ENCODE measurements at regions not wholly inside any gene's neighbourhood (a gene's known extent, or its start where the extent isn't known, plus 50 kb on each side); places are given as distances from the start of the nearest gene placed in this dataset.
"Not testable (repeated sequence)": the region's sequence is repeated elsewhere in the genome, so short reads cannot be mapped to it uniquely, and the experiment has no call there.

DNA sequence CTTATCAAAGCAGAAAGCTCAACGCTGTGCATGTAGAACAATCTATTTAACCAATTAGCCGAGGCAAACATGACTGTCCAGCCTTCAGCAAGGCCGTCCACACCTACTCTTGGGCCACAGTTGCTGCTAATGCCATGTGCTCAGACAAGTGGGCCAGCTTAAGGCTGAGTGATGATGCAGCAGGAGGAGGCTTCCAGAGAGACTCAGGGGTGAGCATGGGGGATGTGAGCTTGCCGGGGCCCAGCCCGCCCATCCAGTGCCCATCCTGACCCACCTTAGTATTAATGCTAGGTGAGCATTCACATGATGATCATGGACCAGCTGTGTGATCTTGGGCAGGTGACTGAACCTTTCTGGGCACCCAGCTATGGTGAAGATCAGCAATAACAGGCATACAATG, 150.1 kb downstream of the TPRA1 start:
- DNase-seq (ENCODE audit: low spot score), result peak; percentile 40

DNA sequence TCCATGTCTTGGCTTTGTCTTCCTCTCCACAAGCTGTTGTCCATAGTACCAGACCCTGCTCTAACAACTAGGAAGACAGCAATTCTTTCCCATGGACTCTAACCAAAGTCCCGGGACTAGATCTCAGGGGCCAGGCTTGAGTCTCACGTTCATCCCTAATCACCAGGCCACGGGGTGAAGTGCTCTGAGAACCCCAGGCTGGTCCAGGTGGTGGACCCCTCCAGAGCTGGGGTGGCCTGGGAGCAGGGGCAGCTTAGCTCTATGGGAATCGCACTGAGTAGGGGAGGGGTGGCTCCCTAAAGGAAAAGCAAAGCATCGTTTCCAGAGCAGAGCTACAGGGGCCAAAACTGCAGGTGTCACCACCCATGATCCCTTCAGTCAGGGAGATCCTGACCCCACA, 150.9 kb downstream of the TPRA1 start:
- peak; percentile 33 for DNase-seq (ENCODE audit: low spot score)

DNA sequence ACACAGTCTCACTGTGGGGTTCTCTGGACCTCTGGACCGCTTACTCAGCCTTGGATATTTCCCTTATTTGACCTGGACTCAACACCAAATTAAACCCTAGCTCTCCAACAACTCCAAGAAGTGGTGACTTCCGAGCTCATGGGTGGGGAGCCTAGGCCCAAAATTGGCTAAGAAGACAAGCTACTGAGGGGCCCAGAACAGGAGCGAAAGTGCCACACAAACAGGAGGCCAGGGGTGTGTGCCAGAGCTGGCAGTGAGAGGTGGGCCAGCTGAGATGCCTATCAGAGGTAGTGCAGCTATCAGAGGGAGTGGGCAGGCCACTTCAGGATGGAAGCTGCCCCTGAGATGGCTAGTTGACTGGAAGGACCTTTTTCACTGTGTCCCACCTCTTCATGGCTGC, 151.1 kb upstream of the PRR20G start:
- DNase-seq (ENCODE audit: low spot score), result peak; percentile 26

DNA sequence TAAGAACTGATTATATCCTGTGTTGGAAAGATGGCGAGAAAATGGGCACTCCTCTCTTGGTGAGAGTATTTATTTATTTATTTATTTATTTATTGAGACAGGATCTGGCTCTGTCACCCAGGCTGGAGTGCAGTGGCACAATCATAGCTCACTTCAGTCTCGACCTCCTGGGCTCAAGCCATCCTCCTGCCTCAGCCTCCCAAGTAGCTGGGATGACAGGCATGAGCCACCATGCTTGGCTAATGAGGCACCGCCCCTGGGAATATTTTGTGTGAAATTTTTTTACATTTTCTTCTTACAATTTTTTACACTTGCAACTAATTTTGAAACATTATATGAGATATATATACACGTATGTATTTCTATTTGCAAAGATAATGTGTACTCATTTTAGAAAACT, 150.5 kb upstream of the PRR20G start:
- DNase-seq (ENCODE audit: low spot score), result no peak

DNA sequence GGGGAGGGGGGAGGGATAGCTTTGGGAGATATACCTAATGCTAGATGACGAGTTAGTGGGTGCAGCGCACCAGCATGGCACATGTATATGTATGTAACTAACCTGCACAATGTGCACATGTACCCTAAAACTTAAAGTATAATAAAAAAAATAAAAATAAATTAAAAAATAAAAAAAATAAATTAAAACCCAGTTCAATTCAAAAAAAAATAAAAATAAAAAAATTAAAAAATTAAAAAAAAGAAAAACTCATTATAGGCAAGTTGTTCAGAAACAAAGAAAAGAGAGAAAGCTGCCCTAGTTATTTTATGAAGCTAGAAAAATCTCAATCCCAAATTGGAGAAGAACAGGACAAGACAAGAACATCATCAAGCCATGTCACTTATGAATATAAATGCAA, 147.5 kb upstream of the PRR20G start:
- not testable (repeated sequence) for DNase-seq (ENCODE audit: low spot score)

DNA sequence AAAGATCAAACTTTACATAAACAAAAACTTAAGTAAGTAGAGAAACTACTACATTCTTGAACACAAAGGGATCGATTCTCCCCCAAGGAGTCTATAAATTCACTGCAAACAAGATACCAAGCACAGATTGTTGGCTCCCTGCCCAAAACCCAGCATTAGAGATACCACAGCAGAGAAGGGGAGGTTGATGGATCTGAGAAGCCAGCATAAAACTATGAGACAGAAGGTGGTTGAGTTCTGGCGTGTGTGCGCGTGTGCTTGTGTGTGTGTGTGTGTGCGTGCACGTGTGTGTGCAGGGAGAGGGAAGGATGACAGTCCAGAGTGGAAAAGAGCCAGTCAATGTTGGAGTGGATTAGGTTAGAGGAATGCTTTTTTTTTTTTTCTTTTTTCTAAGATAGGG, 143.2 kb upstream of the PRR20G start:
- peak; percentile 20 for DNase-seq (ENCODE audit: low spot score)

DNA sequence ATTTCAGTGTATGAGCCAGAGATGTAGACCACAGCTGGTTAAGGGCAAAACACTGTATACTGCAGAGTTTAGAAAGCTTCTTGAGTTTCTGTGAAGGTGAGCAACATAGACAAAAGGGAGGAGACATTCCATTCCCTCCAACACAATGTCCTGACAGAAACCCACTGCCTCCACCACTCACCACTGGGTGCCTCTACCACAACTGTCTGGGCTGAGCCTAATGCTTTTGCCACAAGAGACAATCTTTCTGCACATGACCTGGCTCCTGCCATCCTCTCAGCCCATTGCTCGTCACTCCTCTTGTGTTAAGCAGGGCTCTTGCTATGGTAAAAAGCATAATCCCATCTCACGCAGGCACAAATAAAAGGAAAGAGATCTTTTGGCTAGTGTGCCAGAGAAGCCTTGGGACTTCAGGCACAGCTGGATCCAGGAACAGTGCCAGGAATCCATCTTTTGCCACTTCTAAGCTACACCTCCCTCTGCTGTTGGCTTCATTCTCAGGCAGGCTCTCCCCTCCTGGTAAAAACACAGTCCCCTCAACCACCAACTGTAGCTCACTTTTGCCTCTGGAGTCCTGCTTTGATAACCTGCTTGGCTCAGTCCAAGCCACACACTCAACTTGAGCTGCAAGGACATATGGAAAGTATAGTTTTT, 140.6 kb upstream of the PRR20G start:
- DNase-seq (ENCODE audit: low spot score), result peak; percentile 34

DNA sequence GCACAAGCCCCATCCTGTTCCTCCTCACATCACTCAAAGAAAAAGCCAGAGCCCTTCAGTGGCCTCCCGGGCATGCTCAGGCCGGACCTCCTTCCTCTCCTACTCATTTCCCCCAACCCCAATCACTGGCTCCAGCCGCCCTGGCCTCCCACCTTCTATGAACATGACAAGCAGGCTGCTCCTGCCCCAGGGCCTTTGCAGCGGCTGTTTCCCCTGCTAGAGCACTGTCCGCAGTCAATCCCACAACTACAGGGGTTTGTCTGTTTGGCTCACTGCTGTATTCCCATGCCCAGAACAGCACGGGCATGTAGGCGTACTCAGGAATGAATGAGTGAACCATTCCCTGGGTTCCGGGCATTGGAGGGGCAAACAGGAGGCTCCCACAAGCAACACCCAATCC, 139.8 kb upstream of the PRR20G start:
- DNase-seq (ENCODE audit: low spot score), result peak; percentile 48

DNA sequence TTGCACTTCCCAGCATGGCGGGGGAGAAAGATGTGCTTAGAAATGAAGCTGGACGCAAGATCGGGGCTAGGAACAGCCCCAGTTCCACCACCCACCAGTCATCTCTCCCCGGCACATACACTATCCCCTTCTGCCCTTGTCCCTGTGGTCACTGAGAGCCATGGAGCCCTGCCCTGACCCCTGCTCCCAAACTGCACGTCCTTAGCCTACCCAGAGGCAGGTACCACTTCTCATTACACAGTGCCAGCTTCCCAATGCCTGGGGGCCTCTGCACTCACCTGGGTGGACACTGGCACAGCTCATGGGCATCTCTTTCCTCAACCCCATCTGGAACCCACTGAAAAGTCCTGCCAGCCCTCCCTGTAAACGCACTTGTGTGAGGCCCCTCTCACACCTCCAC, 139.3 kb upstream of the PRR20G start:
- DNase-seq (ENCODE audit: low spot score), result peak; percentile 54

DNA sequence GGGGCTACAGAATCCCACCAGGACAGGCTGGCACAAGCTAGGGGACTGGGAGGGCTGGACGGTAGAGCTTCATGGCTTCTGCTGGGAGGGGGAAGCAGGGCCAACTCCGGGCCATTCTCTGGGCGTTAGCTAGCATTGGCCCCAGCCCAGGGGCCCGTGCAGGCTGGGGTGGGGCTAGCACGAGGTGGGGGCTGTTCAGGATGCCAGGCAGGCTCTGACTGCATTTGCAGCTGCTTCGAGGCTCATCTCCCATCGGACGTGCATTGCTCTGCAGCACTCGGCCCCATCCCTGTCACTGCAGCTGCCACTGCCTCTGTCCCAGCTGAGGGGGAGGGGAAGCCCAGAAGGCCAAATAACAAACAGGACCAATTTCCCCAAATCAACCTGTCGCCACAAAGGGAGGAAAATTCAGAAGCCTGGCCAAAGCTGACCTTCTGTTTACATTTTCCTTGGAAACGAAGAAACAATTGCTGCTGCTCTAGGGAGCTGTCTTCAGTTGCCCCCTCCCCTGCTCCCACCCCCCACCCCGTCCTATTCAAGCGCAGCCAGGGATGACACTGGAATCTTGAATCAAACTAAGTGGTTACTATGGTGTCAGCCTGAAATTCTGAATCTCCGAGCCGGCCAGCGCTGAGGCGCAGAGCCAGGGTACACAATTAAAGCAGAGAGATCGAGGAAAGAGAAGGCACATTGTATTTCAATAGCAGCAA, 138.8 kb upstream of the PRR20G start:
- peak; percentile 76 for DNase-seq (ENCODE audit: low spot score)

DNA sequence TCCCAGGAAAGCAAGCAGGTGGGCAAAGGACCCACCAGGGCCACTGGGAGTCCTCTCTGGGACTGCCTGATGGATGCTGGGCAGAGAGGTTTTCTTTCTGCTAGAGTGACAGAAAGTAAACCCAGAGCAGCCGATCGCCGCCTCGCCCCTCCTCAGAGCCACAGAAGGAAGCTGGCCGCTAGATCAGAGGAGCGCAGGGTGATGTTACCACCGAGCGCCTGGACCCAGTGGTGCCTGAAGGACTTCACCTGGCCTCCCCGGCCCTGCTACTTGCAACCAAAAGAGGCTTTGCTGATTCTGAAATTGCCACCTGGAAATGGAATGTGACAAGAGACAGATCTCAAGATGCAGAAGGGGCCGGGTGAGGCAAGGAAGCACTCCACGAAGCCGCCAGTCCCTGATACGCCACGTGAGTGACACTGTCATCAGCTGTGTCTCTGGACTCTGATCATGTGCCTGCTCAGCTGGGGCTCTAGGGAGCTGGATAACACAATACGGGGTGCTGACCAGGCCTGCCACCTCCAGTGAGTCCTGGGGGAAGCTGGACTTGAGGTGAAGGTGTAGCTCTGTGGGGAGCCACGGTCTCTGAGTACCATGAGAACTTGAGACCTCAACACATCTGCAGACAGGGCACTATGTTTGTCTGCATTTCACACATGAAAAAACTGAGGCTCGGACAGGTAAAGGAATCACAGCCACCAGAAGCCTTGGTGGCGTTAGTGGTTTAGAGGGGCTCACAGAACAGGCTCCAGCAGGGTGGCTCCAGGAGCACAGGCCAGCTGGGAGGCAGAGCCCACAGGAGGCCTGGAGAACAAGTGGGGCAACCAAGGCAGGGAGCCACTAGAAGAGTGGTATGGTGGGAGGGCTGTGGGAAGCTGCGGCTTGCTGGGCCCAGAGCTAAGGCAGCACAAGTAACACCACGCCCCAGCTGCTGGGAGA, 137.9 kb upstream of the PRR20G start:
- peak; percentile 41 for DNase-seq (ENCODE audit: low spot score)

DNA sequence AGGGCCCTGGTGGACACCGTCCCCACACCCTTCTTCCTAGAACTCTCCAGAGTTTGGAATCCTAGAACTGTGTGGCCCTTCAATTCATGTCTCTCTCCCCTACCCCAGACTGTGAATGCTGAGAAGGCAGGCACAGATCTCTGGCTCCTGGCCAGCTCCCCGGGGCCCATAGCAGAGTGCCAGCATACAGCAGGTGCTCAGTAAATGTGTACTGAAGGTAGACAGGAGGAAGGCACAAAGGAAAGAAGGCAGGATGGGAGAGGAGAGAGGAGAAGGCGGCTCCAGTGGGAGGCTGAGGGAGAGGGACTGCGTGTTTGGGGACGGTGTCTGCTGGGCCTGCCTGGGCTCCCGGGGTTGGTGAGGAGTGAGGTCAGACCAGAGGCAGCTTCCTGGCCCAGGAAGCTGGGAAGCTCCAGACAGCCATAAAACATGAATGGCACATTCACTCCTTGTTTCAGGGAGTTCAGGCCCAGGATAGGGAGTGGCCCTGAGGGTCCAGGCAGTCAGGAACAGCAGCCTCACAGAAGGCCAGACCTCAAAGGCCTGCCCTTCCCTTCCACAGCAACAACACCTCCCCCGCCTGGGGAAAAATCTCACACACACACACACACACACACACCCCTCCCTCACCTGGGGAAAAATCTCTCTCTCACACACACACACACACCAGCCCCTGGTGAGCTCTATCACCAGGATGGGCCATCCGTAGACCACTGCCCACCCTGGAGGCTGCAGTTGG, 137.1 kb upstream of the PRR20G start:
- peak; percentile 28 for DNase-seq (ENCODE audit: low spot score)

DNA sequence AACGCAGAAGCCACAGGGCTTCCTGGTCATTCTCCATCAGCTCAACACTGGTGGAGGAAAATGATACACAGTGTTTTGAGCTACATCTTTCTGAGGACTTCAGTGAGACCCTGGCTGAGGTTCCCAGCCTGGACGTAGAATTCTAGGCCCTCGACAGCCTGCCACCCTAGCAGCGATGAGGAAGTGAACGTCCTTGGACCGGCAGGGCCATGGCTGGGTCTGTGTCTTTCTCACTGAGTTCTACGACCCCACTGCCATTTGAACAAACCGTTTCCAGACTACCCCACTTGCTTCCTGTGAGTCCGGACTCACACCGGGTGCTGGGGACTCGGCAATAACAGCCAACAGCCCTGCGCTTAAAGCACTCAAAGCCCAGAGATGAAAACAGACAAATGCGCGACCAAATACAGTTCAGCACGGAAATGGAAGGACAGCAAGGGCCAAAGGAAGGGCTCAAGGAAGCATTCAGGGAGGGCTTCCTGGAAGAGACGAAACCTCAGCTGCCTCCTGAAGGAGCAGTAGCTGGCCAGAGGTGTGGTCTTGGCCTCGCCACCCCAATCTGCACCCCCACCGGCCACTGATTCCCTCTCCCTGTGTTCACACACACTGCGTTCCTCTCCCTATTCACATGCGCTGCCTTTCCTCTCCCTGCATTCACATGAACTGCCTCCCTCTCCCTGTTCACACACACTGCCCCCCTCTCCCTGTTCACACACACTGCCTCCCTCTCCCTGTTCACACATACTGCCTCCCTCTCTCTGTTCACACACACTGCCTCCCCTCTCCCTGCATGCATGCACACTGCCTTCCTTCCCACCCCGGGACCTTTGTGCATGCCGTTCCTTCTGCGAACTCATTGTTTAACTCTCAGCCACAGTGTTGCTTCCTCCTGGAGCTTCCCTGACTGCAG, 136.3 kb upstream of the PRR20G start:
- peak; percentile 45 for DNase-seq (ENCODE audit: low spot score)

DNA sequence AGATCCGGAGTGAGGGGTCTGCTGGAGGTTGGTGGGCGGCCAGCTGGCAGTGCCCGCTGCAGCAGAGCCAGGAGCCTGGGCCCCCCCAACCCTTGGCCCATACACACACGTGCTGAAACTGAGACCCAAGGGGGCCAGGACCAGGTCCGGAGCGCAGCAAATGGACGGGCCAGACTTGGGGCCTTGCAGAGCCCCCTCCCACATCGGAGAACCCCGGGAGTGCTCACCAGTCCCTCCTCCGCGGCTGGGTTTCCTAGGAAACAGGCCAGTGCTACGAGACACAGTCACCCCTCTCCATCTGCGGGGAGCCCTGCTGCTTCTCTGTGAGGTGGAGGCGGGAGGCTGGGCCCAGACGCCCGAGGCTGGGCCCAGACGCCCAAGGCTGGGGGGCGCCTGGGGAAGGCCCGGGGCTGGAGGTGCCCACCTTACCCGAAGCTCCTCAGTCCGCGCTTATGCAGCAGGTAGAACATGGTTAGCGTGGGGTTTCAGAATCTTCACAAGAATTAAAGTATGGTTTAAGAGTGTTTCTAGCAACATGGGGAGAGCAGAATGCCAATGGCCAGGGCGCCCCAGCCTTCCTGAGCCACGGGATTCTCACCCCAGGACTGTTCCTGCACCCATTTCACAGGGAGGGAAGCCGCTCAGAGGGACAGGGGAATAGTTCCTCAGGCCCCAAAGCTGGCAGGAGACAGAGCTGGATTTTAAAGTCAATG, 135.0 kb upstream of the PRR20G start:
- peak; percentile 36 for DNase-seq (ENCODE audit: low spot score)

DNA sequence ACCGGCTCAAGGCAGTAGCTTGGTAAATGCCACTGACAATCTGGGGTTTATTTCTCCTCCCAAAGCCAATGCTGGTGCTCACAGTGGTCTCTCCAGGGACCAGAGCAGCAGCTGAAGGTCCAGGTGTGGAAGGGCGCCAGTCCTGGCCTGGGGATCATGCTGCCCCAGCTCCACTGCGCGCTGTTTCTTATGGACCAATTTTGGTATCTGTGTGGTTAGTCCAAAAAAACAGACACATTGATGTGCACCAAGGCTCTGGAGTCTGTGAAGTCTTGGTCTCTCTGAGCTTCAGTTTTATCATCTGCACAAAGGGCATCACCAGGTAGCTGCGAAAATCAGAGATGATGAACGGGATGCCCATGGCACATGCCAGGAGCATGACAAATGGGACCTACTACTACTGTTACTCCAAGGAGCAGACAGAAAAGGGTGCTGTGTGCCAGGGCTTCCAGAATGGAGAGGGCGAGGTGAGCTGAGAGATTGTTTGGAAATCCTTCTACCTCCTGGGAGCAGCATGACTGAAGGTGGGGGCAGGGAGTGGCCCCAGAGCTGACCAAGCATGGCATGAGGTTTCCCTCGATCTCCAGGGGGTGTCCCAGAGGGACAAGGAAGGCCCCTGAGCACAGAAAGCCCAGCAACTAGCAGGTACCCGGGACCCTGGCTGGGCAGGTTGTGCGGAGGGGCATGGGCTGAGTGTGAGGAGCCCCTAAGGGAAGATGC, 134.3 kb upstream of the PRR20G start:
- DNase-seq (ENCODE audit: low spot score), result peak; percentile 44

DNA sequence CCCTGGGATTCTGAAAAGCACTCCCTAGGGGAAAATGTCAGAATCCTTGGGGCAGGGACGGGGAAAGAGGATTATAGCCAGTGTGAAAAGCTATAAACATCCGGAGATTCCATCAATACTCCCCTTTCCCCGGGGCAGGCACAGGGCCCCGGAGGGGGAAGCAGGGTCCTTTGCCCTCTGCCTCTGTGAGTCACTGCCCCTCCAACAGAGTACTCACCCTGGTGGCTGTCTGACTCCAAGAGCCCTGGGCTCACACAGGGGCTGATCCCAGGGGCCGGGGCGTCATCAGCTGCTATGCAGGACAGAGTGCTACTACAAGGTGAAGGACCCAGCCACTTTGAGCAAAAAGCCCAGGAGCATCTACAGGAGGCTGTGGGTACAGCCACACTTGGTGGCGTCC, 133.0 kb upstream of the PRR20G start:
- DNase-seq (ENCODE audit: low spot score), result peak; percentile 36

DNA sequence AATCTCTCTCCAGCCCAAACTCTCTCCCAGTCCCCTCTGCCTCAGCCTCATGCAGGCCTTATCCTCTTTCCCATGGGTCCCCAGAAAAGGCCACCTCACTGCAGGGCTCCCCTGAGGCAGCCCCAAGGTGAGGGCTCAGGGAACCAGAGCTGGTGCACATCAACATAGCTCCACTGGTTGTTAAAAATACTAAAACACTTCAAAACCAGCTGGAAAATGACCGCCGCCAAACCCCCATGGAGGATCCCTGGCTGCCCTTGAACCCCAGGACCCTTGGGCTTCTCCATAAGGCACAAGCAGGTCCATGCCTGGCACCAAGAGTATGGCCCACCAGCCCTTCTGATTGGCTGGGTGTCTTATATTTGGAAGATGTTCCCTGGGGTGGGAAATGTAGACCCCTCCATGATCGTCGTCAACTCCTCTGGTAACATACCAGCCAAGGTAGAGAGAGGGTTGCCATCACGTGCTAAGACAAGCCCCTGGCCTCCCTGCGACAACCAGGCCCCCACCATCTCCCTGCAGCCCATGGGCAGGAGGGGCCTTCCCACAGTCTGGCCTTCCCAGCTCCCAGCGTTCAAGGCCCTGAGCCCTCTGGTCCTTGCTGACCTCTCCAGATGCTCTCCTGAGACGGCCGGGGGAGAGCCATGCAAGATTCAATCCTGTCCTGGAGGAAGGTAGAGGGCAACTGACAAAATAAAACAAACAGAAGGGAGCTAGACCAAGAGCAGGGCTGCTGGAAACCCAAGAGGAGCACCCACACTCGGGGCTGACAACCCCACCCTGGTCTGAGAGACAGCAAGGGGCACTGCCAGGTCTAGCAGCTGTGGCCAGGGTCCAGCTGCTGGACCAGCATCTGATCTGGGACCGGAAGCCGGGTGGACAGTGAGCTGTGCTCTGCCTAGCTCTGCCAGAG, 132.1 kb upstream of the PRR20G start:
- DNase-seq (ENCODE audit: low spot score), result peak; percentile 56

DNA sequence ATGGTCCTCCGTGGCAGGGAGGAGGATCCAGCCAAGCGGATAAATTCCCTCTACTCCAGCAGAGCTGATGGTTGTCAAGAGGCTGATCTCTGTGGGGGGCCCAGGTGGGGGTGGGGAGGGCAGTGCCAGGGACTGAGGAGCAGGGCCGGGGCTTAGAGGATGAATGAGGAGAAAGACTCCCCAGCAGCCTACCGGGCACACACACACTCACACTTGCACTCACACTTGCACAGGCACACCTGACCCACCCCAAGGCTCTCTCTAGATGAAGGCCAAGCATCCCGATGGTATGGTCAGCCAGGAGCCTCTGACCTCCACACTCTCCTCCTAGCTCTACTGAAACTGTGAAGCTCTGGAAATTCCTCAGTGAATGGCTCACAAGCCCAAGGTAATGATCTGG, 131.3 kb upstream of the PRR20G start:
- DNase-seq (ENCODE audit: low spot score), result peak; percentile 57
